Activated CD8-positive, alpha-beta T cell treated with anti-CD3 and anti-CD28 coated beads, Interleukin-2, amount 10 ng/mL, durations not matched to agents 7 days and 5 days (primary cell): ENCODE measurements at regions not wholly inside any gene's neighbourhood (a gene's known extent, or its start where the extent isn't known, plus 50 kb on each side); places are given as distances from the start of the nearest gene placed in this dataset.
"Not testable (repeated sequence)": the region's sequence is repeated elsewhere in the genome, so short reads cannot be mapped to it uniquely, and the experiment has no call there.

Source experiments
- ATAC-seq: fragments of 150-1000 bp; cut with Tn5 transposase; one replicate; pipeline ENCODE4 v1.10.0; 2021; ENCODE audit warnings: moderate library complexity
- CTCF ChIA-PET: fragments of 350-600 bp; sonication (Branson Sonifier 250); formaldehyde crosslinking; loops from one replicate; lab custom pipeline; 2021; ENCODE audit warnings: antibody characterized with exemption; lab: Charles Lee
- POLR2A ChIA-PET: fragments of 350-600 bp; sonication (Branson Sonifier 250); formaldehyde crosslinking; loops from one replicate; lab custom pipeline; 2021; ENCODE audit warnings: antibody characterized with exemption; lab: Charles Lee
- DNase-seq: peaks from one replicate; pipeline ENCODE4 v3.0.0-alpha.2; 2020
- H3K27ac Mint-ChIP-seq: one replicate; pipeline ENCODE4 v1.8.0; 2021; ENCODE audit warnings: mild to moderate bottlenecking, mixed read lengths
- H3K27me3 Mint-ChIP-seq: one replicate; pipeline ENCODE4 v1.8.0; 2021; ENCODE audit warnings: low read depth, mixed read lengths
- H3K36me3 Mint-ChIP-seq: one replicate; pipeline ENCODE4 v1.8.0; 2021; ENCODE audit warnings: low read depth, mixed read lengths
- H3K4me1 Mint-ChIP-seq: one replicate; pipeline ENCODE4 v1.8.0; 2021; ENCODE audit warnings: low read depth, mixed read lengths
- H3K4me3 Mint-ChIP-seq: one replicate; pipeline ENCODE4 v1.8.0; 2021; ENCODE audit warnings: mild to moderate bottlenecking, mixed read lengths
- H3K9me3 Mint-ChIP-seq: one replicate; pipeline ENCODE4 v1.8.0; 2022; ENCODE audit warnings: mixed read lengths; ENCODE audit not compliant: insufficient read depth

GRCh38 chr13:71291842-71292146, 575.2 kb downstream of the DACH1 start:
- ATAC-seq (no peak), DNase-seq (no peak)
- ChIA-PET CTCF (no interaction called here), POLR2A (no interaction called here)
- peaks cover 18% of the 10 kb centered on the region for H3K4me1 Mint-ChIP-seq
- peaks cover 10% of the 10 kb centered on the region for H3K36me3 Mint-ChIP-seq
- no peaks in the 10 kb centered on the region for H3K27me3 Mint-ChIP-seq
- peaks cover 14% of the 10 kb centered on the region for H3K9me3 Mint-ChIP-seq
- H3K4me3 Mint-ChIP-seq = peak overlapping the region; percentile 75
- no peak overlapping the region for H3K27ac Mint-ChIP-seq

GRCh38 chr13:71290963-71291841, 575.8 kb downstream of the DACH1 start:
- ATAC-seq = peak; percentile 88
- CTCF ChIA-PET = interaction anchor here (0.8 to 1.0 kb wide), 2 partner anchors 16 to 588 kb away, joined by 3 read pairs; no protein-coding TSS in a partner anchor
- DNase-seq = peak; percentile 58
- peak overlapping the region; percentile 75 for H3K4me3 Mint-ChIP-seq
- no peaks in the 10 kb centered on the region for H3K27me3 Mint-ChIP-seq
- H3K4me1 Mint-ChIP-seq = peaks cover 18% of the 10 kb centered on the region
- peak overlapping the region; percentile 88 for H3K27ac Mint-ChIP-seq
- H3K9me3 Mint-ChIP-seq = peaks cover 12% of the 10 kb centered on the region
- POLR2A ChIA-PET = no interaction called here
- peaks cover 10% of the 10 kb centered on the region for H3K36me3 Mint-ChIP-seq

GRCh38 chr13:71289980-71290379, 577.0 kb downstream of the DACH1 start:
- Mint-ChIP-seq H3K4me1 (peaks cover 18% of the 10 kb centered on the region), H3K4me3 (peak overlapping the region; percentile 75), H3K9me3 (peaks cover 12% of the 10 kb centered on the region), H3K36me3 (peaks cover 10% of the 10 kb centered on the region)
- H3K27me3 Mint-ChIP-seq, DNase-seq, H3K27ac Mint-ChIP-seq, CTCF ChIA-PET, ATAC-seq, POLR2A ChIA-PET: not testable (repeated sequence)

GRCh38 chr13:71285700-71286099, 581.3 kb downstream of the DACH1 start:
- no peak for DNase-seq
- no peak for ATAC-seq
- no peak overlapping the region for H3K27ac Mint-ChIP-seq
- no peak overlapping the region for H3K4me3 Mint-ChIP-seq
- H3K27me3 Mint-ChIP-seq = no peaks in the 10 kb centered on the region
- peaks cover 10% of the 10 kb centered on the region for H3K9me3 Mint-ChIP-seq
- POLR2A ChIA-PET = no interaction called here
- peaks cover 6% of the 10 kb centered on the region for H3K4me1 Mint-ChIP-seq
- CTCF ChIA-PET = no interaction called here
- peaks cover 9% of the 10 kb centered on the region for H3K36me3 Mint-ChIP-seq

- Mint-ChIP-seq H3K4me3 (no peak overlapping the region), H3K27me3 (no peaks in the 10 kb centered on the region), H3K27ac (no peak overlapping the region), H3K4me1 (no peaks in the 10 kb centered on the region), H3K36me3 (no peaks in the 10 kb centered on the region), H3K9me3 (no peaks in the 10 kb centered on the region)
- no peak for DNase-seq
- CTCF ChIA-PET = no interaction called here
- no peak for ATAC-seq
- POLR2A ChIA-PET = no interaction called here
Measured at GRCh38 chr13:71278512-71278911, 588.5 kb downstream of the DACH1 start.

GRCh38 chr13:71274923-71275608, 591.9 kb downstream of the DACH1 start:
- POLR2A ChIA-PET = no interaction called here
- Mint-ChIP-seq H3K27ac (no peak overlapping the region), H3K4me1 (no peaks in the 10 kb centered on the region), H3K27me3 (no peaks in the 10 kb centered on the region), H3K36me3 (no peaks in the 10 kb centered on the region), H3K9me3 (no peaks in the 10 kb centered on the region), H3K4me3 (no peak overlapping the region)
- CTCF ChIA-PET = interaction anchor here (0.8 kb wide), 1 partner anchor 22 kb away, joined by 3 read pairs; no protein-coding TSS in a partner anchor
- ATAC-seq (no peak), DNase-seq (no peak)

- no peaks in the 10 kb centered on the region for H3K4me1 Mint-ChIP-seq
- no peak overlapping the region for H3K4me3 Mint-ChIP-seq
- no peak for ATAC-seq
- no peak for DNase-seq
- no peaks in the 10 kb centered on the region for H3K27me3 Mint-ChIP-seq
- no peaks in the 10 kb centered on the region for H3K9me3 Mint-ChIP-seq
- H3K36me3 Mint-ChIP-seq = no peaks in the 10 kb centered on the region
- POLR2A ChIA-PET = no interaction called here
- CTCF ChIA-PET = no interaction called here
- H3K27ac Mint-ChIP-seq = no peak overlapping the region
Measured at GRCh38 chr13:71261256-71261655, 605.7 kb downstream of the DACH1 start.

GRCh38 chr13:71260246-71260645, 606.8 kb downstream of the DACH1 start:
- no peak overlapping the region for H3K4me3 Mint-ChIP-seq
- CTCF ChIA-PET = no interaction called here
- H3K27me3 Mint-ChIP-seq = no peaks in the 10 kb centered on the region
- H3K36me3 Mint-ChIP-seq = no peaks in the 10 kb centered on the region
- H3K4me1 Mint-ChIP-seq = no peaks in the 10 kb centered on the region
- no peak overlapping the region for H3K27ac Mint-ChIP-seq
- ATAC-seq (no peak), DNase-seq (no peak)
- POLR2A ChIA-PET = no interaction called here
- no peaks in the 10 kb centered on the region for H3K9me3 Mint-ChIP-seq

GRCh38 chr13:71255633-71256032, 611.4 kb downstream of the DACH1 start:
- H3K4me3 Mint-ChIP-seq = no peak overlapping the region
- POLR2A ChIA-PET = no interaction called here
- H3K27ac Mint-ChIP-seq = no peak overlapping the region
- DNase-seq = no peak
- H3K27me3 Mint-ChIP-seq = no peaks in the 10 kb centered on the region
- CTCF ChIA-PET = no interaction called here
- H3K36me3 Mint-ChIP-seq = no peaks in the 10 kb centered on the region
- no peaks in the 10 kb centered on the region for H3K9me3 Mint-ChIP-seq
- no peaks in the 10 kb centered on the region for H3K4me1 Mint-ChIP-seq
- no peak for ATAC-seq

GRCh38 chr13:71254384-71254783, 612.6 kb downstream of the DACH1 start:
- CTCF ChIA-PET = no interaction called here
- no peak overlapping the region for H3K27ac Mint-ChIP-seq
- H3K4me3 Mint-ChIP-seq = no peak overlapping the region
- POLR2A ChIA-PET = no interaction called here
- no peak for ATAC-seq
- no peaks in the 10 kb centered on the region for H3K4me1 Mint-ChIP-seq
- DNase-seq = no peak
- H3K9me3 Mint-ChIP-seq = no peaks in the 10 kb centered on the region
- H3K27me3 Mint-ChIP-seq = no peaks in the 10 kb centered on the region
- H3K36me3 Mint-ChIP-seq = no peaks in the 10 kb centered on the region

GRCh38 chr13:71252184-71252704, 614.8 kb downstream of the DACH1 start:
- no peaks in the 10 kb centered on the region for H3K27me3 Mint-ChIP-seq
- POLR2A ChIA-PET = no interaction called here
- DNase-seq = no peak
- ATAC-seq = no peak
- H3K4me1 Mint-ChIP-seq = no peaks in the 10 kb centered on the region
- H3K36me3 Mint-ChIP-seq = no peaks in the 10 kb centered on the region
- CTCF ChIA-PET = no interaction called here
- H3K27ac Mint-ChIP-seq = no peak overlapping the region
- H3K4me3 Mint-ChIP-seq = no peak overlapping the region
- no peaks in the 10 kb centered on the region for H3K9me3 Mint-ChIP-seq

GRCh38 chr13:71251292-71251951, 615.6 kb downstream of the DACH1 start:
- H3K27me3 Mint-ChIP-seq = no peaks in the 10 kb centered on the region
- ATAC-seq (no peak), DNase-seq (no peak)
- no peaks in the 10 kb centered on the region for H3K9me3 Mint-ChIP-seq
- H3K4me3 Mint-ChIP-seq = no peak overlapping the region
- H3K27ac Mint-ChIP-seq = no peak overlapping the region
- ChIA-PET CTCF (no interaction called here), POLR2A (no interaction called here)
- H3K4me1 Mint-ChIP-seq = no peaks in the 10 kb centered on the region
- no peaks in the 10 kb centered on the region for H3K36me3 Mint-ChIP-seq
